Duodenal mucosa (tissue), 2 donors: ENCODE measurements at regions not wholly inside any gene's neighbourhood (a gene's known extent, or its start where the extent isn't known, plus 50 kb on each side); places are given as distances from the start of the nearest gene placed in this dataset.

Source experiments
- H3K27ac ChIP-seq: one replicate; pipeline ENCODE4 v1.7.0; 2013; ENCODE audit warnings: low read depth, low read length
- H3K27me3 ChIP-seq, 2 donors: one replicate each; pipeline ENCODE4 v1.7.0; 2013; ENCODE audit warnings: low read length in 2 of 2, control low read depth in 1 of 2; ENCODE audit not compliant: insufficient read depth in 2 of 2, control insufficient read depth in 1 of 2
- H3K36me3 ChIP-seq, 2 donors: one replicate each; pipeline ENCODE4 v1.7.0; 2013; ENCODE audit warnings: low read length in 2 of 2, control low read depth in 1 of 2; ENCODE audit not compliant: insufficient read depth in 2 of 2, control insufficient read depth in 1 of 2
- H3K4me1 ChIP-seq, 2 donors: one replicate each; pipeline ENCODE4 v1.7.0; 2013; ENCODE audit warnings: low read length in 2 of 2, control low read depth in 1 of 2; ENCODE audit not compliant: insufficient read depth in 2 of 2, control insufficient read depth in 1 of 2
- H3K4me3 ChIP-seq, 2 donors: one replicate each; pipeline ENCODE4 v1.7.0; 2013; ENCODE audit warnings: low read length in 2 of 2, low read depth in 1 of 2
- H3K9ac ChIP-seq, 2 donors: one replicate each; pipeline ENCODE4 v1.7.0; 2013; ENCODE audit warnings: low read length in 2 of 2, low read depth in 1 of 2
- H3K9me3 ChIP-seq, 2 donors: one replicate each; pipeline ENCODE4 v1.7.0; 2013; ENCODE audit warnings: low read length in 2 of 2, control low read depth in 1 of 2; ENCODE audit not compliant: control insufficient read depth in 1 of 2

- H3K4me3 ChIP-seq, result peak overlapping the region; percentile 37
- no peaks in the 10 kb centered on the region for H3K9me3 ChIP-seq
- H3K9ac ChIP-seq, result peak overlapping the region in 1 of 2 donors; percentile 5
- H3K27me3 ChIP-seq, result no peaks in the 10 kb centered on the region
- H3K36me3 ChIP-seq, result no peaks in the 10 kb centered on the region
- peak overlapping the region; percentile 39 for H3K27ac ChIP-seq
- H3K4me1 ChIP-seq, result peaks cover 13 to 23% of the 10 kb centered on the region in 2 donors
Observed at GRCh38 chr18:57975805-57976204, 68.2 kb upstream of the NEDD4L start.

- Histone ChIP-seq H3K9me3 (no peaks in the 10 kb centered on the region), H3K27ac (no peak overlapping the region), H3K4me1 (peaks cover 13 to 23% of the 10 kb centered on the region in 2 donors), H3K27me3 (no peaks in the 10 kb centered on the region), H3K36me3 (no peaks in the 10 kb centered on the region), H3K9ac (no peak overlapping the region), H3K4me3 (no peak overlapping the region)
Observed at GRCh38 chr18:57974585-57975265, 69.3 kb upstream of the NEDD4L start.

- no peak overlapping the region for H3K4me3 ChIP-seq
- H3K36me3 ChIP-seq, result no peaks in the 10 kb centered on the region
- H3K27ac ChIP-seq, result no peak overlapping the region
- no peaks in the 10 kb centered on the region for H3K27me3 ChIP-seq
- peaks cover 13 to 23% of the 10 kb centered on the region in 2 donors for H3K4me1 ChIP-seq
- no peaks in the 10 kb centered on the region for H3K9me3 ChIP-seq
- H3K9ac ChIP-seq, result no peak overlapping the region
Observed at GRCh38 chr18:57973889-57974288, 70.1 kb upstream of the NEDD4L start.

GRCh38 chr18:57970356-57971095, 73.5 kb upstream of the NEDD4L start:
- Histone ChIP-seq H3K9me3 (no peaks in the 10 kb centered on the region), H3K27me3 (no peaks in the 10 kb centered on the region), H3K4me3 (no peak overlapping the region), H3K4me1 (peaks cover under 1 to 10% of the 10 kb centered on the region in 2 donors), H3K36me3 (no peaks in the 10 kb centered on the region), H3K9ac (no peak overlapping the region), H3K27ac (no peak overlapping the region)

- Histone ChIP-seq H3K27ac (no peak overlapping the region), H3K9me3 (no peaks in the 10 kb centered on the region), H3K4me1 (peaks cover 0 to 3% of the 10 kb centered on the region in 2 donors), H3K4me3 (no peak overlapping the region), H3K9ac (no peak overlapping the region), H3K27me3 (no peaks in the 10 kb centered on the region), H3K36me3 (no peaks in the 10 kb centered on the region)
Observed at GRCh38 chr18:57969824-57970223, 74.2 kb upstream of the NEDD4L start.

- Histone ChIP-seq H3K9me3 (no peaks in the 10 kb centered on the region), H3K36me3 (no peaks in the 10 kb centered on the region), H3K27ac (no peak overlapping the region), H3K9ac (no peak overlapping the region), H3K4me3 (no peak overlapping the region), H3K27me3 (no peaks in the 10 kb centered on the region), H3K4me1 (no peaks in the 10 kb centered on the region)
Observed at GRCh38 chr18:57965246-57965645, 78.8 kb upstream of the NEDD4L start.

- H3K27ac ChIP-seq, result no peak overlapping the region
- no peaks in the 10 kb centered on the region for H3K27me3 ChIP-seq
- no peak overlapping the region for H3K4me3 ChIP-seq
- no peaks in the 10 kb centered on the region for H3K36me3 ChIP-seq
- peaks cover 3 to 4% of the 10 kb centered on the region in 2 donors for H3K4me1 ChIP-seq
- H3K9me3 ChIP-seq, result no peaks in the 10 kb centered on the region
- H3K9ac ChIP-seq, result no peak overlapping the region
Observed at GRCh38 chr18:57961876-57962505, 82.0 kb upstream of the NEDD4L start.

GRCh38 chr18:57961411-57961810, 82.6 kb upstream of the NEDD4L start:
- Histone ChIP-seq H3K9me3 (no peaks in the 10 kb centered on the region), H3K4me3 (no peak overlapping the region), H3K4me1 (peaks cover 9 to 10% of the 10 kb centered on the region in 2 donors), H3K36me3 (no peaks in the 10 kb centered on the region), H3K27me3 (no peaks in the 10 kb centered on the region), H3K27ac (no peak overlapping the region), H3K9ac (no peak overlapping the region)

- no peak overlapping the region for H3K9ac ChIP-seq
- H3K36me3 ChIP-seq, result no peaks in the 10 kb centered on the region
- peaks cover 21 to 27% of the 10 kb centered on the region in 2 donors for H3K4me1 ChIP-seq
- H3K27me3 ChIP-seq, result no peaks in the 10 kb centered on the region
- H3K4me3 ChIP-seq, result no peak overlapping the region
- no peaks in the 10 kb centered on the region for H3K9me3 ChIP-seq
- no peak overlapping the region for H3K27ac ChIP-seq
Observed at GRCh38 chr18:57959278-57959677, 84.7 kb upstream of the NEDD4L start.

GRCh38 chr18:57957210-57957609, 86.8 kb upstream of the NEDD4L start:
- Histone ChIP-seq H3K36me3 (no peaks in the 10 kb centered on the region), H3K9me3 (no peaks in the 10 kb centered on the region), H3K9ac (no peak overlapping the region), H3K4me1 (peaks cover 27 to 33% of the 10 kb centered on the region in 2 donors), H3K27ac (no peak overlapping the region), H3K27me3 (no peaks in the 10 kb centered on the region), H3K4me3 (no peak overlapping the region)
